K562 (cell line): ENCODE measurements at regions not wholly inside any gene's neighbourhood (a gene's known extent, or its start where the extent isn't known, plus 50 kb on each side); places are given as distances from the start of the nearest gene placed in this dataset.

ENCODE experiments used
- ATAC-seq: fragments of 200-7000 bp; cut with Tn5 transposase; 3 replicates; pipeline ENCODE4 v1.9.1; 2020; ENCODE audit warnings: moderate library complexity
- BruUV-seq: library from RNA; stranded (reverse); fragments of 400-500 nt; replicated peaks from 2 replicates; lab custom pipeline; 2021; lab: Mats Ljungman, UMichigan
- CTCF ChIA-PET: fragments of 300-600 bp; formaldehyde crosslinking; extraction: SDS; loops from one replicate; lab custom pipeline; 2021; ENCODE audit warnings: low intra/inter-chr PET ratio; lab: Yijun Ruan, JAX
- POLR2A ChIA-PET: fragments of 300-600, 350-650 bp; sonication (Branson Sonifier 250); formaldehyde crosslinking; extraction: SDS; loops from one replicate; lab custom pipeline; 2021; ENCODE audit warnings: antibody characterized with exemption, inconsistent platforms; lab: Yijun Ruan, JAX
- DNase-seq, 4 experiments: peaks; one replicate each; pipeline versions ENCODE4 v3.0.0 to v3.0.0-alpha.2; 2011 to 2018; ENCODE audit warnings: low spot score in 3 of 4, mixed read lengths in 3 of 4; ENCODE audit errors: extremely low read depth in 1 of 4
- FAIRE-seq: peaks from 2 replicates; lab custom pipeline; 2011; peaks lifted over from hg19 to GRCh38; lab: Jason Lieb, UNC
- H2AFZ ChIP-seq: 2 replicates; pipeline ENCODE4 v1.6.0; 2011; ENCODE audit warnings: low read depth, low read length, control low read depth, inconsistent platforms
- H3K27ac ChIP-seq: fragments of 200-600 bp; 3 replicates; pipeline ENCODE4 v1.8.0; 2011; ENCODE audit warnings: low read depth, mild to moderate bottlenecking, control low read depth, inconsistent platforms, low read length, moderate library complexity, mixed read lengths; ENCODE audit errors: extremely low read depth
- H3K27me3 ChIP-seq, 2 experiments: fragments of 300-600 bp in 1 of 2; 2 replicates in 1 of 2; 3 replicates in 1 of 2; pipeline versions ENCODE4 v1.6.0 to v1.8.0; 2011; ENCODE audit warnings: inconsistent platforms in 2 of 2, low read length in 2 of 2, mild to moderate bottlenecking in 1 of 2, mixed read lengths in 1 of 2, moderate library complexity in 1 of 2; ENCODE audit not compliant: control insufficient read depth in 2 of 2, insufficient read depth in 2 of 2
- H3K36me3 ChIP-seq: fragments of 300-600 bp; 3 replicates; pipeline ENCODE4 v1.8.0; 2011; ENCODE audit warnings: mild to moderate bottlenecking, low read length, inconsistent platforms; ENCODE audit not compliant: control insufficient read depth, insufficient read depth
- H3K4me1 ChIP-seq, 2 experiments: fragments of 200-600 bp in 1 of 2; replicated peaks in 1 of 2; 2 replicates in 1 of 2; 3 replicates in 1 of 2; pipeline versions ENCODE4 v1.5.1 to v1.8.0; 2011; ENCODE audit warnings: inconsistent platforms in 2 of 2, low read length in 2 of 2, mild to moderate bottlenecking in 1 of 2, mixed read lengths in 1 of 2, moderate library complexity in 1 of 2; ENCODE audit not compliant: control insufficient read depth in 2 of 2, insufficient read depth in 2 of 2
- H3K4me2 ChIP-seq: 2 replicates; pipeline ENCODE4 v1.6.1; 2011; ENCODE audit warnings: low read length, control low read depth, inconsistent platforms, mixed read lengths; ENCODE audit not compliant: insufficient read depth
- H3K4me3 ChIP-seq: fragments of 200-600 bp; sonication (generic), shearing (Covaris generic); 2 replicates; pipeline ENCODE4 v1.5.1; 2016; ENCODE audit warnings: control low read depth, inconsistent platforms
- H3K79me2 ChIP-seq: fragments of 200-600 bp; 3 replicates; pipeline ENCODE4 v1.8.0; 2011; ENCODE audit warnings: low read length, inconsistent platforms; ENCODE audit not compliant: control insufficient read depth, insufficient read depth
- H3K9ac ChIP-seq, 2 experiments: 2 replicates each; pipeline versions ENCODE4 v1.6.0 to v1.6.1; 2011; ENCODE audit warnings: low read depth in 2 of 2, low read length in 2 of 2, control low read depth in 1 of 2, inconsistent platforms in 1 of 2, mild to moderate bottlenecking in 1 of 2, mixed read lengths in 1 of 2; ENCODE audit not compliant: insufficient read depth in 1 of 2
- H3K9me1 ChIP-seq: one replicate; pipeline ENCODE4 v1.6.0; 2011; ENCODE audit warnings: inconsistent platforms, mild to moderate bottlenecking, low read length, moderate library complexity; ENCODE audit not compliant: control insufficient read depth, insufficient read depth
- H3K9me3 ChIP-seq: replicated peaks from 2 replicates; pipeline ENCODE4 v1.5.1; 2011; ENCODE audit warnings: low read depth, low read length, inconsistent platforms; ENCODE audit not compliant: control insufficient read depth, insufficient read depth
- H4K20me1 ChIP-seq: replicated peaks from 2 replicates; pipeline ENCODE4 v1.6.1; 2011; ENCODE audit warnings: low read length, inconsistent platforms, mixed read lengths; ENCODE audit not compliant: control insufficient read depth, insufficient read depth
- BRD4 ChIP-seq: fragments of 200-600 bp; sonication (generic); IDR thresholded peaks from 2 replicates; pipeline ENCODE4 v1.6.1; 2017; ENCODE audit warnings: inconsistent platforms
- COPS2 ChIP-seq: fragments of 450-650 bp; conservative IDR thresholded peaks from 2 replicates; pipeline ENCODE4 v1.6.1; 2016; ENCODE audit warnings: mild to moderate bottlenecking, moderate library complexity
- HMG20A ChIP-seq: fragments of 450-650 bp; formaldehyde crosslinking; conservative IDR thresholded peaks from 2 replicates; pipeline ENCODE4 v1.4.0; 2020; ENCODE audit warnings: mild to moderate bottlenecking, mixed read lengths
- KLF13 ChIP-seq: fragments of 450-650 bp; IDR thresholded peaks from 2 replicates; pipeline ENCODE4 v1.6.1; 2016; ENCODE audit warnings: missing genetic modification characterization, low read depth, mild to moderate bottlenecking, missing compliant biosample characterization, moderate library complexity, borderline replicate concordance
- NFE2 ChIP-seq: IDR thresholded peaks from 2 replicates; pipeline ENCODE4 v1.6.1; 2014; ENCODE audit warnings: antibody characterized with exemption, low read depth
- PHB ChIP-seq: fragments of 250-450 bp; sonication (Bioruptor Pico); IDR thresholded peaks from 2 replicates; pipeline ENCODE4 v1.5.0; 2021
- POLR2A ChIP-seq: fragments of 450-650 bp; conservative IDR thresholded peaks from 2 replicates; pipeline ENCODE4 v1.6.1; 2016
- SIRT6 ChIP-seq: IDR thresholded peaks from one replicate; pipeline ENCODE4 v1.6.1; 2012; ENCODE audit warnings: low read depth, mild to moderate bottlenecking, control low read depth, inconsistent platforms, low read length, moderate library complexity
- SLC30A9 ChIP-seq: fragments of 250-450 bp; sonication (Bioruptor Pico); IDR thresholded peaks from 2 replicates; pipeline ENCODE4 v1.8.0; 2022; ENCODE audit warnings: mild to moderate bottlenecking, moderate library complexity
- SMAD4 ChIP-seq: fragments of 250-450 bp; sonication (Bioruptor Pico); conservative IDR thresholded peaks from 2 replicates; pipeline ENCODE4 v1.8.0; 2021; ENCODE audit warnings: inconsistent platforms, mild to moderate bottlenecking, moderate library complexity
- SMARCB1 ChIP-seq: IDR thresholded peaks from 2 replicates; pipeline ENCODE4 v1.6.1; 2011; ENCODE audit warnings: improper control_type of control experiment, low read depth; ENCODE audit not compliant: insufficient read length
- ZFPM2 ChIP-seq: fragments of 250-450 bp; sonication (Bioruptor Pico); IDR thresholded peaks from 2 replicates; pipeline ENCODE4 v1.5.1; 2022; ENCODE audit warnings: mild to moderate bottlenecking
- WGBS: fragments of 100-300 bp; shearing (Covaris generic); methylation state at CpG from one replicate; pipeline ENCODE4 v1.1.6; 2016; ENCODE audit warnings: low coverage, mixed read lengths; ENCODE audit not compliant: insufficient coverage; ENCODE audit errors: missing lambda C conversion rate; 5-methylcytosine and 5-hydroxymethylcytosine counted together
- in situ Hi-C: fragments of 300-500 bp; cut with MboI; formaldehyde crosslinking; loops from 4 replicates; pipeline ENCODE4 v1.15.0; 2018; ENCODE audit warnings: inconsistent platforms, mixed read lengths
- intact Hi-C: fragments of 100-400 bp; cut with micrococcal nuclease; formaldehyde crosslinking; loops from 2 replicates; pipeline ENCODE4 v1.14.2; 2022
- TF ChIP-seq, protein P1 (sequence below): fragments of 250-450 bp; sonication (Bioruptor Pico); IDR thresholded peaks from 2 replicates; pipeline ENCODE4 v1.4.0; 2020
- TF ChIP-seq, protein P2 (sequence below), 2 experiments: fragments of 200-800 bp in 1 of 2; sonication (Bioruptor generic) in 1 of 2; sonication (generic) in 1 of 2; formaldehyde crosslinking in 1 of 2; IDR thresholded peaks in 1 of 2; conservative IDR thresholded peaks in 1 of 2; 2 replicates each; pipeline versions ENCODE4 v1.5.0 to v1.6.1; 2016 to 2020; ENCODE audit warnings: missing compliant biosample characterization in 1 of 2, missing genetic modification characterization in 1 of 2, missing genetic modification reagents in 1 of 2

DNA sequence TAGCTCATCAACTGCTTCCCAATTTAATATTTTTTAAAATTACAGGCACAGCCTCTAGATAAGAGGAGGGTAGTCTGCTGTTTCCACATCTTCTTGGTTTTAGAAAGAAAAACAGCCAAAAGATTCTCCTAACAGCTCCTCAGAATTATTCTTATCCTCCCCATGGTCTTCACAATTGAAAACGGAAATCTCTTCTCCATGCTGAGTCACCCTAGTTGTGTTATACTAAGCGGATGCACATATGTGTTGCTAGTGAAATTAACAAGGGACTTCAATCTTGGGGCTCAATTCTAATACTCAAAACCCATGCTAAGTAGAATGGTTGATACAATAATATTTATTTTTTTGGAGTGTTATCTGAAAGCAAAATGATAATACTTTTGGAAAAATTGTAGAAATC, 71.9 kb upstream of the NPY start:
- no peaks in the 10 kb centered on the region for H3K4me1 ChIP-seq
- ATAC-seq (no peak), FAIRE-seq (no peak), DNase-seq (no peak)
- no peaks in the 10 kb centered on the region for H3K9me3 ChIP-seq
- TF ChIP-seq, protein P1, sequence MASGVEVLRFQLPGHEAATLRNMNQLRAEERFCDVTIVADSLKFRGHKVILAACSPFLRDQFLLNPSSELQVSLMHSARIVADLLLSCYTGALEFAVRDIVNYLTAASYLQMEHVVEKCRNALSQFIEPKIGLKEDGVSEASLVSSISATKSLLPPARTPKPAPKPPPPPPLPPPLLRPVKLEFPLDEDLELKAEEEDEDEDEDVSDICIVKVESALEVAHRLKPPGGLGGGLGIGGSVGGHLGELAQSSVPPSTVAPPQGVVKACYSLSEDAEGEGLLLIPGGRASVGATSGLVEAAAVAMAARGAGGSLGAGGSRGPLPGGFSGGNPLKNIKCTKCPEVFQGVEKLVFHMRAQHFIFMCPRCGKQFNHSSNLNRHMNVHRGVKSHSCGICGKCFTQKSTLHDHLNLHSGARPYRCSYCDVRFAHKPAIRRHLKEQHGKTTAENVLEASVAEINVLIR (CRISPR knock-in tag), result no peak
- TF ChIP-seq NFE2, result 0 out of 2 replicates have a peak, but pooled peaks have one; percentile 4
- H3K9ac ChIP-seq, result no peak overlapping the region
- H3K79me2 ChIP-seq, result no peaks in the 10 kb centered on the region
- BruUV-seq, result no TSS peak
- H3K4me2 ChIP-seq, result no peak overlapping the region
- no peaks in the 10 kb centered on the region for H3K36me3 ChIP-seq
- CTCF ChIA-PET, result no interaction called here
- POLR2A ChIA-PET, result interaction anchor here (0.6 kb wide), 2 partner anchors 16 to 836 kb away, joined by 3 to 4 read pairs; no protein-coding TSS in a partner anchor
- WGBS, result 0% methylated on average over 2 of the region's 2 CpGs
- H3K9me1 ChIP-seq, result no peaks in the 10 kb centered on the region
- peaks cover 2 to 4% of the 10 kb centered on the region in 2 experiments; a peak in 4 of 5 replicates for H3K27me3 ChIP-seq
- no peaks in the 10 kb centered on the region for H4K20me1 ChIP-seq
- intact Hi-C loops (no loop called here), in situ Hi-C loops (no loop called here)
- no peak overlapping the region for H3K27ac ChIP-seq
- H3K4me3 ChIP-seq, result no peak overlapping the region
- H2AFZ ChIP-seq, result no peak overlapping the region

DNA sequence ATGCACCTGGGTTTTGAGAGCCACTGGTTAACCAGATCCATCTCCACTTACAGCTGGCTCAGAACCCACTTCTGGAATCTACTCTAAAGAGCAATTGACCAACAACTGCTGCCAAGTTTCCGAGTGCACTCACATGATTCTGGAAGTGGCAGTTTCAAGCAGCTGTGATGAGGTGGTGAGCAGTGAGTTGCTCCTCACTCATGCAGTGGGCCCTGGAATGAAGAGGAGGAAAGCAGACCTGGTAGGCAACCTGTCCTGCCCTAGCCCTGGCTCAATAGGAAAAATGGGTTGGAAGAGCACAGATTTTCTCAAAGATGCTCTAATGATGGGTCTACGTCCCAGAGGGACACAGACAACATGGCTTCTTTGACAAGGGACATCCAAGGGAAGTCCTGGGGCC, 70.7 kb upstream of the NPY start:
- in situ Hi-C loops, result no loop called here
- no peak for TF ChIP-seq SIRT6
- no peak for TF ChIP-seq ZFPM2
- no peak for TF ChIP-seq SMARCB1
- TF ChIP-seq SMAD4 (CRISPR knock-in tag), result no peak
- no peak for TF ChIP-seq SLC30A9 (CRISPR knock-in tag)
- TF ChIP-seq COPS2, result no peak
- TF ChIP-seq, protein P2, sequence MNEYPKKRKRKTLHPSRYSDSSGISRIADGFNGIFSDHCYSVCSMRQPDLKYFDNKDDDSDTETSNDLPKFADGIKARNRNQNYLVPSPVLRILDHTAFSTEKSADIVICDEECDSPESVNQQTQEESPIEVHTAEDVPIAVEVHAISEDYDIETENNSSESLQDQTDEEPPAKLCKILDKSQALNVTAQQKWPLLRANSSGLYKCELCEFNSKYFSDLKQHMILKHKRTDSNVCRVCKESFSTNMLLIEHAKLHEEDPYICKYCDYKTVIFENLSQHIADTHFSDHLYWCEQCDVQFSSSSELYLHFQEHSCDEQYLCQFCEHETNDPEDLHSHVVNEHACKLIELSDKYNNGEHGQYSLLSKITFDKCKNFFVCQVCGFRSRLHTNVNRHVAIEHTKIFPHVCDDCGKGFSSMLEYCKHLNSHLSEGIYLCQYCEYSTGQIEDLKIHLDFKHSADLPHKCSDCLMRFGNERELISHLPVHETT (CRISPR knock-in tag; conservative IDR thresholded peaks at IDR 0.05 in 1 of 2, IDR thresholded peaks at IDR 0.05 in 1 of 2), result no peak
- TF ChIP-seq HMG20A (CRISPR knock-in tag), result no peak
- TF ChIP-seq PHB (CRISPR knock-in tag), result no peak
- TF ChIP-seq KLF13 (tag), result no peak
- TF ChIP-seq BRD4, result no peak
- no peak for TF ChIP-seq POLR2A

More for the DNA sequence above, 70.7 kb upstream of the NPY start:
- H3K27ac ChIP-seq, result no peak overlapping the region
- H3K9me3 ChIP-seq, result no peaks in the 10 kb centered on the region
- no peak overlapping the region for H2AFZ ChIP-seq
- DNase-seq (no peak), ATAC-seq (no peak), FAIRE-seq (no peak)
- H3K79me2 ChIP-seq, result no peaks in the 10 kb centered on the region
- 0% methylated on average over 2 of the region's 2 CpGs for whole genome bisulfite sequencing
- H3K4me3 ChIP-seq, result no peak overlapping the region
- no TSS peak for BruUV-seq
- H3K9ac ChIP-seq, result no peak overlapping the region
- H3K36me3 ChIP-seq, result no peaks in the 10 kb centered on the region
- H3K4me2 ChIP-seq, result no peak overlapping the region
- H3K9me1 ChIP-seq, result no peaks in the 10 kb centered on the region
- no peaks in the 10 kb centered on the region for H4K20me1 ChIP-seq
- ChIA-PET POLR2A (no interaction called here), CTCF (interaction anchor here (0.6 kb wide), 1 partner anchor 453 kb away, joined by 3 read pairs; no protein-coding TSS in a partner anchor)
- H3K27me3 ChIP-seq, result peaks cover 2 to 4% of the 10 kb centered on the region in 2 experiments; a peak in 4 of 5 replicates
- intact Hi-C loops, result no loop called here
- no peaks in the 10 kb centered on the region for H3K4me1 ChIP-seq
